Kidney (tissue), 13 donors: ENCODE measurements at regions not wholly inside any gene's neighbourhood (a gene's known extent, or its start where the extent isn't known, plus 50 kb on each side); places are given as distances from the start of the nearest gene placed in this dataset.
"Not testable (repeated sequence)": the region's sequence is repeated elsewhere in the genome, so short reads cannot be mapped to it uniquely, and the experiment has no call there.

Source experiments
- DNase-seq, 5 donors: peaks; one replicate each; pipeline ENCODE4 v3.0.0-alpha.2; 2013 to 2020
- FAIRE-seq: peaks from 2 replicates; lab custom pipeline; 2012; peaks lifted over from hg19 to GRCh38; lab: Jason Lieb, UNC
- H3K27ac ChIP-seq, 2 donors: one replicate each; pipeline ENCODE4 v1.7.0; 2013; ENCODE audit warnings: low read depth in 2 of 2, low read length in 2 of 2, inconsistent platforms in 1 of 2
- H3K27me3 ChIP-seq: one replicate; pipeline ENCODE4 v1.7.1; 2013; ENCODE audit warnings: low read length, inconsistent platforms; ENCODE audit not compliant: control insufficient read depth, insufficient read depth
- H3K36me3 ChIP-seq, 3 donors: one replicate each; pipeline versions ENCODE4 v1.7.0 to v1.7.1; 2013; ENCODE audit warnings: low read length in 3 of 3, control low read depth in 1 of 3, inconsistent platforms in 1 of 3; ENCODE audit not compliant: insufficient read depth in 3 of 3, control insufficient read depth in 2 of 3
- H3K4me1 ChIP-seq, 3 donors: one replicate each; pipeline versions ENCODE4 v1.7.0 to v1.7.1; 2013; ENCODE audit warnings: low read length in 3 of 3, inconsistent platforms in 1 of 3, low read depth in 1 of 3; ENCODE audit not compliant: control insufficient read depth in 2 of 3, insufficient read depth in 2 of 3
- H3K4me3 ChIP-seq, 3 donors: one replicate each; pipeline versions ENCODE4 v1.7.0 to v1.8.1; 2013; ENCODE audit warnings: low read length in 3 of 3, control low read depth in 1 of 3, inconsistent platforms in 1 of 3
- H3K9ac ChIP-seq, 3 donors: one replicate each; pipeline versions ENCODE4 v1.7.0 to v1.7.1; 2013; ENCODE audit warnings: low read length in 3 of 3, control low read depth in 1 of 3, inconsistent platforms in 1 of 3
- H3K9me3 ChIP-seq, 3 donors: one replicate each; pipeline versions ENCODE4 v1.7.0 to v1.7.1; 2013; ENCODE audit warnings: low read length in 3 of 3, control low read depth in 1 of 3, inconsistent platforms in 1 of 3; ENCODE audit not compliant: control insufficient read depth in 2 of 3, insufficient read depth in 1 of 3
- intact Hi-C: fragments of 100-400 bp; cut with DNase I; formaldehyde crosslinking; loops from one replicate; pipeline ENCODE4 v1.11.1; 2022
- TF ChIP-seq, protein P1 (sequence below): IDR thresholded peaks from 3 replicates; pipeline ENCODE4 v1.5.1; 2012; ENCODE audit warnings: mild to moderate bottlenecking, moderate library complexity, borderline replicate concordance; ENCODE audit not compliant: insufficient read depth; ENCODE audit errors: extremely low read depth
- donor health status: control.
- donor health status: control.
- donor health status: control.
- donor health status: control.
- donor health status: control.
- donor health status: DM: yes; HTN: yes; CAD: no.
- donor health status: Normal renal cell carcinoma (clear cell type).

DNA sequence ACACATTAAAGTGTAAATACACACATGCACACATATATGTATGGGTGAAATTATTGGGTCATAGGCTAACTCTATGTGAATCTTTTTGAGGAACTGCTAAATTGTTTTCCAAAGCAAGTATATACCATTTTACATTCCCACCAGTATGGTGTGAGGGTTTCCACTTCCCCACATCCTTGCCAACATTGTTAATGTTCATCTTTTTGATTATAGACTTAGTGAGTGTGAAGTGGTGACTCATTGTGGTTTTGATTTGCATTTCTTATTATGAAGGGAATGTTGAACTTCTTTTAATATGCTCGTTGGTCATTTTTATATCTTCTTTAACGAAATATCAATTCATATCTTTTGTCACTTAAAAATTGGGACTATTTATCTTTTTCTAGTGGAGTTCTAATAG is 181.8 kb upstream of the GCFC2 start:
- DNase-seq: no peak
- intact Hi-C loops: no loop called here

DNA sequence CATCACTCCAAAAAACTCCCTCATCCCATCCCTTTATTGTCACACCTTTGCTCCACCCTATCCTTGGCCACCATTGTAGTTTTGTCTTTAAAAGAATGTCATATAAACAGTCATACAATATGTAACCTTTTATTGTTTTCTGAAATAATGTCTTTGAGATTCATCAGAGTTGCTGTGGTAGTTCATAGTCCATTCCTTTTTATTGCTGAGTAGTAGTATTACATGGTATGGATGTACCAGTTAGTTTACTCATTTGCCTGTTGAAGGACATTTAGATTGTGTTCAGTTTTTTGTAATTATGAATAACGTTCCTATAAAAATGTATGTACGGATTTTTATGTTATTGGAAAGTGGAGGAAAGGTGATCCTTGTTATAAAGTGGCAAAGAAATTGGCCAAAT is 171.8 kb upstream of the GCFC2 start:
- intact Hi-C loops: no loop called here
- H3K4me3 ChIP-seq: no peak overlapping the region
- no peak for FAIRE-seq
- TF ChIP-seq, protein P1, sequence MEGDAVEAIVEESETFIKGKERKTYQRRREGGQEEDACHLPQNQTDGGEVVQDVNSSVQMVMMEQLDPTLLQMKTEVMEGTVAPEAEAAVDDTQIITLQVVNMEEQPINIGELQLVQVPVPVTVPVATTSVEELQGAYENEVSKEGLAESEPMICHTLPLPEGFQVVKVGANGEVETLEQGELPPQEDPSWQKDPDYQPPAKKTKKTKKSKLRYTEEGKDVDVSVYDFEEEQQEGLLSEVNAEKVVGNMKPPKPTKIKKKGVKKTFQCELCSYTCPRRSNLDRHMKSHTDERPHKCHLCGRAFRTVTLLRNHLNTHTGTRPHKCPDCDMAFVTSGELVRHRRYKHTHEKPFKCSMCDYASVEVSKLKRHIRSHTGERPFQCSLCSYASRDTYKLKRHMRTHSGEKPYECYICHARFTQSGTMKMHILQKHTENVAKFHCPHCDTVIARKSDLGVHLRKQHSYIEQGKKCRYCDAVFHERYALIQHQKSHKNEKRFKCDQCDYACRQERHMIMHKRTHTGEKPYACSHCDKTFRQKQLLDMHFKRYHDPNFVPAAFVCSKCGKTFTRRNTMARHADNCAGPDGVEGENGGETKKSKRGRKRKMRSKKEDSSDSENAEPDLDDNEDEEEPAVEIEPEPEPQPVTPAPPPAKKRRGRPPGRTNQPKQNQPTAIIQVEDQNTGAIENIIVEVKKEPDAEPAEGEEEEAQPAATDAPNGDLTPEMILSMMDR: no peak
- no peak for DNase-seq
- H3K36me3 ChIP-seq: no peaks in the 10 kb centered on the region
- no peaks in the 10 kb centered on the region for H3K4me1 ChIP-seq
- no peaks in the 10 kb centered on the region for H3K27me3 ChIP-seq
- no peak overlapping the region for H3K27ac ChIP-seq
- H3K9me3 ChIP-seq: no peaks in the 10 kb centered on the region
- H3K9ac ChIP-seq: no peak overlapping the region

More for the DNA sequence above, 181.8 kb upstream of the GCFC2 start:
- no peaks in the 10 kb centered on the region for H3K27me3 ChIP-seq
- FAIRE-seq: no peak
- H3K27ac ChIP-seq: no peak overlapping the region
- no peaks in the 10 kb centered on the region for H3K4me1 ChIP-seq
- no peak overlapping the region for H3K9ac ChIP-seq
- no peaks in the 10 kb centered on the region for H3K9me3 ChIP-seq
- no peak overlapping the region for H3K4me3 ChIP-seq
- H3K36me3 ChIP-seq: no peaks in the 10 kb centered on the region
- TF ChIP-seq, protein P1: no peak

DNA sequence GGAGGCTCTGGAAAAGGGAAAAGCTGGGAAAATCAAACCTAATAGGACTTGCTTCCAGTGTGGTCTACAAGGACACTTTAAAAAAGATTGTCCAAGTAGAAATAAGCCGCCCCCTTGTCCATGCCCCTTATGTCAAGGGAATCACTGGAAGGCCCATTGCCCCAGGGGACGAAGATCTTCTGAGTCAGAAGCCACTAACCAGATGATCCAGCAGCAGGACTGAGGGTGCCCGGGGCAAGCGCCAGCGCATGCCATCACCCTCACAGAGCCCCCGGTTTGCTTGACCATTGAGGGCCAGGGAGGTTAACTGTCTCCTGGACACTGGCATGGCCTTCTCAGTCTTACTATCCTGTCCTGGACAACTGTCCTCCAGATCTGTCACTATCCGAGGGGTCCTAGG is 164.9 kb upstream of the GCFC2 start:
- not testable (repeated sequence) for FAIRE-seq, DNase-seq, H3K9ac ChIP-seq

DNA sequence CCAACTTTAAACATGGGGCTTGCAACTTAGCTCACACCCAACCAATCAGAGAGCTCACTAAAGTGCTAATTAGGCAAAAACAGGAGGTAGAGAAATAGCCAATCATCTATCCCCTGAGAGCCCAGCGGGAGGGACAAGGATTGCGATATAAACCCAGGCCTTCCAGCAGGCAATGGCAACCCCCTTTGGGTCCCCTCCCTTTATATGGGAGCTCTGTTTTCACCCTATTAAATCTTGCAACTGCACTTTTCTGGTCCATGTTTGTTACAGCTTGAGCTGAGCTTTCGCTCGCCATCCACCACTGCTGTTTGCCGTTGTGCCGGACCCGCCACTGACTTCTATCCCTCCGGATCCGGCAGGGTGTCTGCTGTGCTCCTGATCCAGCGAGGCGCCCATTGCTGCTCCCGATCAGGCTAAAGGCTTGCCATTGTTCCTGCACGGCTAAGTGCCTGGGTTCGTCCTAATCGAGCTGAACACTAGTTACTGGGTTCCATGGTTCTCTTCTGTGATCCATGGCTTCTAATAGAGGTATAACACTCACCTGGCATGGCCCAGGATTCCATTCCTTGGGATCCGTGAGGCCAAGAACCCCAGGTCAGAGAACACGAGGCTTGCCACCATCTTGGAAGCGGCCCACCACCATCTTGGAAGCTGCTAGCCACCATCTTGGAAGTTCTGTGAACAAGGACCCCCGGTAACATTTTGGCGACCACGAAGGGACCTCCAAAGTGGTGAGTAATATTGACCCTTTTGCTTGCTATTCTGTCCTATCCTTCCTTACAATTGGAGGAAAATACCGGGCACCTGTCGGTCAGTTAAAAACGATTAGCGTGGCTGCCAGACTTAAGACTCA is 161.3 kb upstream of the GCFC2 start:
- FAIRE-seq, H3K4me1 ChIP-seq, intact Hi-C loops: not testable (repeated sequence)

More for the DNA sequence above, 164.9 kb upstream of the GCFC2 start:
- H3K27ac ChIP-seq, intact Hi-C loops, H3K36me3 ChIP-seq, H3K4me1 ChIP-seq, H3K27me3 ChIP-seq, H3K9me3 ChIP-seq, H3K4me3 ChIP-seq: not testable (repeated sequence)

More for the DNA sequence above, 161.3 kb upstream of the GCFC2 start:
- DNase-seq, H3K36me3 ChIP-seq, H3K9ac ChIP-seq, H3K27ac ChIP-seq, H3K4me3 ChIP-seq, H3K27me3 ChIP-seq, H3K9me3 ChIP-seq: not testable (repeated sequence)
